ENCODE measurements at regions not wholly inside any gene's neighbourhood (a gene's known extent, or its start where the extent isn't known, plus 50 kb on each side); places are given as distances from the start of the nearest gene placed in this dataset.
"Not testable (repeated sequence)": the region's sequence is repeated elsewhere in the genome, so short reads cannot be mapped to it uniquely, and the experiment has no call there.

- FAIRE-seq, result no peak
Measured at GRCh38 chr18:71114550-71115210, 825.8 kb downstream of the SOCS6 start.

GRCh38 chr18:71107244-71107643, 818.4 kb downstream of the SOCS6 start:
- DNase-seq (ENCODE audit: low spot score) (no peak), FAIRE-seq (no peak)

More at GRCh38 chr18:71114550-71115210, 825.8 kb downstream of the SOCS6 start:
- no peak for DNase-seq (ENCODE audit: low spot score)

GRCh38 chr18:71106701-71107100, 817.9 kb downstream of the SOCS6 start:
- DNase-seq (ENCODE audit: low spot score), result no peak
- no peak for FAIRE-seq

GRCh38 chr18:71105994-71106546, 817.2 kb downstream of the SOCS6 start:
- DNase-seq (ENCODE audit: low spot score) (no peak), FAIRE-seq (no peak)

- DNase-seq (ENCODE audit: low spot score), result no peak
- no peak for FAIRE-seq
Measured at GRCh38 chr18:71105078-71105819, 816.4 kb downstream of the SOCS6 start.

- no peak for FAIRE-seq
- DNase-seq (ENCODE audit: low spot score), result no peak
Measured at GRCh38 chr18:71079606-71080005, 790.8 kb downstream of the SOCS6 start.

- no peak for FAIRE-seq
Measured at GRCh38 chr18:71077451-71077850, 788.6 kb downstream of the SOCS6 start.

GRCh38 chr18:71075147-71075546, 786.3 kb downstream of the SOCS6 start:
- DNase-seq (ENCODE audit: low spot score), result no peak
- FAIRE-seq, result no peak

More at GRCh38 chr18:71077451-71077850, 788.6 kb downstream of the SOCS6 start:
- DNase-seq (ENCODE audit: low spot score), result no peak

- DNase-seq (ENCODE audit: low spot score), result no peak
- FAIRE-seq, result no peak
Measured at GRCh38 chr18:71068338-71068737, 779.5 kb downstream of the SOCS6 start.

GRCh38 chr18:71049893-71050292, 761.0 kb downstream of the SOCS6 start:
- FAIRE-seq (no peak), DNase-seq (ENCODE audit: low spot score) (no peak)

- DNase-seq (ENCODE audit: low spot score) (no peak), FAIRE-seq (no peak)
Measured at GRCh38 chr18:71047882-71048281, 759.0 kb downstream of the SOCS6 start.

GRCh38 chr18:71045331-71046065, 756.7 kb downstream of the SOCS6 start:
- DNase-seq (ENCODE audit: low spot score) (no peak), FAIRE-seq (no peak)

- DNase-seq (ENCODE audit: low spot score) (no peak), FAIRE-seq (no peak)
Measured at GRCh38 chr18:71040161-71040560, 751.3 kb downstream of the SOCS6 start.

- DNase-seq (ENCODE audit: low spot score) (no peak), FAIRE-seq (no peak)
Measured at GRCh38 chr18:71038196-71038595, 749.4 kb downstream of the SOCS6 start.

GRCh38 chr18:71036783-71037182, 747.9 kb downstream of the SOCS6 start:
- FAIRE-seq (peak; percentile 35), DNase-seq (ENCODE audit: low spot score) (peak; percentile 84)

GRCh38 chr18:71031296-71032191, 742.7 kb downstream of the SOCS6 start:
- not testable (repeated sequence) for DNase-seq (ENCODE audit: low spot score); FAIRE-seq

- DNase-seq (ENCODE audit: low spot score); FAIRE-seq: not testable (repeated sequence)
Measured at GRCh38 chr18:71030085-71030484, 741.2 kb downstream of the SOCS6 start.

- FAIRE-seq (no peak), DNase-seq (ENCODE audit: low spot score) (peak; percentile 45)
Measured at GRCh38 chr18:71028285-71028762, 739.5 kb downstream of the SOCS6 start.

- FAIRE-seq, result no peak
- DNase-seq (ENCODE audit: low spot score), result no peak
Measured at GRCh38 chr18:71027531-71027930, 738.7 kb downstream of the SOCS6 start.

GRCh38 chr18:71025505-71026225, 736.8 kb downstream of the SOCS6 start:
- DNase-seq (ENCODE audit: low spot score), result no peak
- FAIRE-seq, result no peak
